IPS DF 4.7 (cell line): ENCODE measurements at regions not wholly inside any gene's neighbourhood (a gene's known extent, or its start where the extent isn't known, plus 50 kb on each side); places are given as distances from the start of the nearest gene placed in this dataset.
A peak's percentile ranks its signal among the peaks of the same experiment; 100 is the strongest.

Source experiments
- DNase-seq: peaks from one replicate; pipeline ENCODE4 v3.0.0-alpha.2; 2013; ENCODE audit warnings: low spot score; ENCODE audit errors: extremely low read depth

GRCh38 chr1:101152633-101153032 is 84.2 kb upstream of the S1PR1 start:
- no peak for DNase-seq

DNA sequence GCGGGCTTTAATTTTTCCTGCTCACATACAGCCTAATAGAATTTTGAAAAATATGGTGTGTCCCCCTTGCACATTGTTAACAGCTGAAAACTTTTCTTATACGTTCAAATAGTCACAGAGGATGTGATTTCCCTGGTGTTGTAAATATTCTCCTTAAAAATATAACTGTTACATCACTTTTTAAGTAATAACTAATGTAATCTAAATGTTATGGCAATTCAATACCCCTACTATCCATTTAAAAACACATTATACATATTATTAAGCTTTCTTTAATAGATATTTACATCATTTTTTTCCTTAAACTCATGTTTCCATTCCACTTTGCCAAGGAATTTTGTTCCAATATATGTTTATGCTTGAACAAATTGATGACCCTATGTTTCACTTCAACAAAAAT is 85.5 kb upstream of the S1PR1 start:
- DNase-seq, result no peak

- no peak for DNase-seq
Observed at GRCh38 chr1:101150670-101151069, 86.1 kb upstream of the S1PR1 start.

DNA sequence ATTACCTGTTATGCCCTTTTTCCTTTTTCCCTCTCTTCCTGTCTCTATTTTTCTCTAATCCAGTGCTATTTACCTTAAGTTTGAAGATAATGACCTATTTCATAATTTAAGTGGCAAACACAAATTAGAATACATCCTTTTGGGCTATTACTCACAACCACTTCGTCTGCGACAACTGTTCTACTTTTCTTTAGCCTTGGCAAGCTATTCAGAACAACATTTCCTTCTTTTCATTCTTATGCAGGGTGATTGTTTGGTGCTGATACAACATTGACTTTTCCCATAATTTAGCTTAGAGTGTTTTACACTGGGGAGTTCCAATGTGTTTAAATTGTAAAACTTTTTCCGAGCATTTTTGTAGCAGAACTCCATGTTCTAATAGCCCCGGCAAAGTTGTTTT is 86.6 kb upstream of the S1PR1 start:
- no peak for DNase-seq

GRCh38 chr1:101148980-101149379 is 87.8 kb upstream of the S1PR1 start:
- DNase-seq, result no peak

- DNase-seq, result no peak
Observed at GRCh38 chr1:101147381-101147780, 89.4 kb upstream of the S1PR1 start.

- DNase-seq, result no peak
Observed at GRCh38 chr1:101145449-101145820, 91.4 kb upstream of the S1PR1 start.

DNA sequence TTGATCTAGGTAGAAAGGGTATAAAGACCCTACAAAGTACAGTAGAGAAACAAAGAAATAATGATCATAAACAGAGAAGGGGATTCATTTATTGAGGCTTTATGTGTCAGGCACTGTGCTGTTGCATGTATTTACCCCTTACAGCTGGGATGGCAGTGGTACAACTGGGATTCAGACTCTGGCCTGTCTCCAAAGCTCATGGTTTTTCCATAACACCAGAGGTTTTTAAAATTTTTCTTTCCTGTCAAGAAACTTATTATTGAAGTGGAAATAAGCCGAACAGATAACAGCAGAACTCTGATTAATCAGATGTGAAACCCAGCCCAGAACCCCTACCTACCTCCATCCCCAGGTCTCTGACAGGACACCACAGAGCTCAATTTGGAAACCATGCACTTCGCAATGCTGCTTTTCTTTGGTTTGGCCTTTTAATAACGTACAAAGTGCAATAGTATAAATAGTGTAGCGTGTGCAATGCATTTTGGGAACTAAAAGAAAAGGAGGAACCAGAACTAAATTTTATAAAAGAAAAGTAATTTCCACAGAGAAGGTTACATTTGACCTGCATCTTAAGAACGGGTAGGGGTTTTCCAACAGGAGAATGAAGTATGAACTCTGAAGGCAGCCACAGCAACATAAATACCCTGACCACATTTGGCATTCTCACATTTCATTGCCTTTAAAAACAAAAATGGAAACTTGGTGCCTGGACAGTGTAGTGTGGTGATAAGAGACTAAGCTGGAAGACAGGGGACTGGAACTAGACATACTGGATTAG is 92.0 kb upstream of the S1PR1 start:
- no peak for DNase-seq

DNA sequence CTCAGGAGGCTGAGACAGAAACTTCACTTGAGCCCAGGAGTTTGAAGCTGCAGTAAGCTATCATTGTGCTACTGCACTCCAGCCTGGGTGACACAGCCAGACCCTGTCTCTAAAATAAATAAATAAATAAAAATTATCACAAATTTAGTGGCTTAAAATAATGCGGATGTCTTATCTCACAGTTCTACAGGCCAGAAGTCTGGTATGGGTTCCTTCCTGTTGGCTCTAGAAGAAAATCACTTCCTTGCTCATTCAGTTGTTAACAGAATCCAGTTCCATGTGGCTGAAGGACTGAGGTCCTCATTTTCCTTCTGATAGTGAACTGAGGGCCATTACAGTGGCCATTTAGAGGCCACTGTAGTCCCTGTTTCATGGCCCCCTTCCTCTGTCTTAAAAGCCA is 94.6 kb upstream of the S1PR1 start:
- DNase-seq, result no peak

- no peak for DNase-seq
Observed at GRCh38 chr1:101141376-101141775, 95.4 kb upstream of the S1PR1 start.

DNA sequence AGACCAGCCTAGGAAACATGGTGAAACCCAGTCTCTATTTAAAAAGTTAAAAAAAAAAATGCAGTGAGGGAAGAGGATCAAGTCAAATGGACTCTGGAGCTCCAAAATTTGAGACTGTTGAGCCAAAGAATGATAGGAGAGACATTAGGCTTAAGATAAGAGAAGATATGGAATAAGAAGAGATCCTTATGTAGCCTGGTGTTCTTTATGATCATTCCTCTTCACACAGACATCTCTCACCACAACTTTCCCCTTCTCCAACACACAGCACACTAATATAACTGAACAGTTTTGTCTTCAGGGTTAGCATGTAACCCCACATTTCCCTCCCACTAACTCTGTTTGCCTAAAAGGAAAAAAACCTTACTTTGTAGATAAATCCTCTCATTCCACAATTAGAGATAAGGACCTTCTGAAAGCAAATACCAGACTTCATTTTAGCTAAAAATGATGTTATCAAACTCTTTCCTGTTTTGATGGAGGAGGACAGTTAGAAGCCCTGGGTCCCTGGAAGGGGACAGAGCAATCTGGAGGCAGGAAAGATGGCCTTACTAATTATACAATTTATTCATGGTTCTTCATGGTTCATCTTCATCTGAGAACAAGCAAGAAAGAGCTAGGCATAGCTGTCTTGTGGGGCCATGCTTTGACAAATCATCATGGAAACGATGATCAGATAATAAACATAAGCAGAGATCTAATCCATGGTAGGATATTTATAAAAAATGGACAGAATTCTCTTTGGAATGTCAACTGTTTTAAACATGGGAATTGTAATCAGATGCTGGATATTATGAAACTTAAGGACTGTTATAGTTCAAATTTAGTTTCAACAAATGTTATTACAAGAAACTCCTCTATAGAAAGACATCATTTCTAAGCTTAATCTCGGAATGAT is 96.7 kb upstream of the S1PR1 start:
- no peak for DNase-seq

- DNase-seq, result no peak
Observed at GRCh38 chr1:101139130-101139529, 97.7 kb upstream of the S1PR1 start.

DNA sequence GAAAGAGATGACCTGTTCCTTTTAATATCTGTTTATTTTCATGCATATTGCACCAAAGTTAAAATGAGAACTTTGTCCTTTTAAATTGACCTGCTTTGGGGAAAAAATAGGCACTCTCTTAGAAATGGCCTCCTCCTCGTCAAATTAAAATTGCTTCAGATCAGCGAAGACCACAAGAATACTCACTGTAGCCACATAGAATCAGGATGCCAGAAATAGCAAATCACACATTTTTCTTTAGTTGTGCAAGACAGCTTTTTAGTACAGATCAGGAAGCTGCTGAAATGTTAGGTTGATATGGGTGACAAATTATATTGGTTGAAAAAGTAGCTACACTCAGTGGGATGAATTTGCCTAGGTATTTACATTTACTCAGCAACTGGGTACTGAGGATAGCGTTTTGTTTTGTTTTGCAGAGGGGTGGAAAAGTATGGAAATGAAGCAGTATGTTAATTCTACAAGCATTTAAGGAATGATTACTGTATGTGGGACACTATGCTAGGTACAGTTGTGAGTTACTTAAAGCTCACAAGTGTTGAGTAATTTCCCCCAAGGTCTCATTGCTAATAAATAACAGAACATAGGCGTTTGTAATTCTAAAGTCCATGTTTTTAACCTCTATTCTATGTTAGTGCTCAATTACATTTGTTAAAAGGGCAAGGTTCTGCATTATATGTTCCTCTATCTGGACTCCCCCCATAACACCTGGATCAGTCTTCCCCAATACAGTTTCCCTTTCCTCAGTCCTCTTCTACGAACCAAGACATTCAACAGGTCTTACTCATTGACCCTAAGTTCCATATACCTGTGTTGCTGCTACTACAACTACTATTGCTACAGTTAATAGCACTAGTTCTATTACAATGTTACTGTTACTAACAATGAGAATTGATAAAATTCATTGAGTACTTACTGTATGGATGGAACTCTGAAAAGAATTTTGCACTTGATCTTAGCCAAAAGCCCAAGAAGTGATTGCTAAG is 99.4 kb upstream of the S1PR1 start:
- no peak for DNase-seq

GRCh38 chr1:101136739-101137138 is 100.1 kb upstream of the S1PR1 start:
- peak; percentile 41 for DNase-seq

DNA sequence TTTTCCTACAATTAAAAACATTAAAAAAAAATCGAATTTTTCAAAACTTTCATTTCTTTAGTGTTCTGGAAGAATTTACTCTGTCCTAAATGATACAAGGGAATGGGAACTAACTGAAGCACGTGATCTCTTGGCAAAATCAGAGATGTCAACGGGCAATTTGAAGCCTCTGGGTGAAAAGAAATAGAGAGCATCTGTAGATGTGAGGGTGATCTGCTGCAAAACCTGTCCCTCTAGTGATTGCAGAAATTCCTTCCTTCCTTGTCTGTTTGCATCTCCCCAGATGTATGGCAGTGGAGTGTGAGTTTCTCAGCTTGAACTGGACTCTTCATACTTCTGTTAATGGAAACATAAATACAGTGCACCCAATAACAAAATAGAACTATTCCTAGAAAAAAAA is 100.5 kb upstream of the S1PR1 start:
- no peak for DNase-seq

DNA sequence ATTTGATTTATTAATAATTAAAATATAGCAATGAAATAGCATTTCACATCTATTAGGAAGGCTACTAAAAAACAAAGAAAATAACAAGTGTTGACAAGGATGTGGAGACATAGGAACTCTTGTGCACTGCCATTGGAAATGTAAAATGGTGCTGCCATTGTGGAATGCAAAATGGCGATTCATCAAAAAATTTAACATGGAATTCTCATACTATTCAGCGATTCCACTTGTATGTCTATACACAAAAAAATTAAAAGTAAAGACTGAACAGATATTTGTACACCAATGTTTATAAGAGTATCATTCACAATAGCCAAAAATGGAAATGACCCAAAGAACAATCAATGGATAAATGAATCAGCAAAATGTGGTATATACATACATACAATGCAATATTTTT is 101.3 kb upstream of the S1PR1 start:
- no peak for DNase-seq

- no peak for DNase-seq
Observed at GRCh38 chr1:101131239-101131843, 105.5 kb upstream of the S1PR1 start.

GRCh38 chr1:101130673-101131072 is 105.1 kb upstream of the DPH5 start:
- DNase-seq, result no peak

DNA sequence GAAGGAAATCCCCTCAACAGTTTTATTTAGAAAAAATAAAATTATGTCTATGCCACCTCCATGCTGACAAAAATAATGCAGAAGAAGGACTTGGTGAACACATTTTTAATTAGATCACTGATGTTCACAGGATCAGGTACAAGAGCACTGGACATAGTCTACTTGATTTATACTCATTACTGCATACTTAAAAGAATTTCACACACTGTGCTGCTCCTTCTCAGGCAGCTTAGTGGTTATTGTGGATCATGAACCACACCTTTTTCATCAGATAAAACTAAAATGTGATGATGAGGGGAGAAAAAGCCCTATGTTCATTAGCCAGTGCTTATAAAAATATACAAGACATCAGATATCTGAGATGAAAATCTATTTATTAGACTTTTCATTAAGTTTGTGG is 103.3 kb upstream of the DPH5 start:
- DNase-seq, result no peak

- DNase-seq, result no peak
Observed at GRCh38 chr1:101128211-101128727, 102.7 kb upstream of the DPH5 start.

GRCh38 chr1:101124405-101124804 is 98.8 kb upstream of the DPH5 start:
- no peak for DNase-seq
